Panc1 (cell line): ENCODE measurements at regions not wholly inside any gene's neighbourhood (a gene's known extent, or its start where the extent isn't known, plus 50 kb on each side); places are given as distances from the start of the nearest gene placed in this dataset.

Source experiments
- ATAC-seq: fragments of 200-7000 bp; cut with Tn5 transposase; 2 replicates; pipeline ENCODE4 v1.9.1; 2020; ENCODE audit warnings: mild to moderate bottlenecking, moderate library complexity
- BruUV-seq: library from RNA; stranded (reverse); fragments of 400-500 nt; replicated peaks from 2 replicates; lab custom pipeline; 2021; lab: Mats Ljungman, UMichigan
- CTCF ChIA-PET: fragments of 300-600 bp; sonication (Branson Sonifier 250); formaldehyde crosslinking; loops from one replicate; lab custom pipeline; 2022; ENCODE audit warnings: antibody characterized with exemption; lab: Charles Lee
- POLR2A ChIA-PET: fragments of 300-600 bp; sonication (Branson Sonifier 250); formaldehyde crosslinking; loops from one replicate; lab custom pipeline; 2022; ENCODE audit warnings: antibody characterized with exemption; lab: Charles Lee
- DNase-seq: peaks from one replicate; pipeline ENCODE4 v3.0.0-alpha.2; 2010; ENCODE audit warnings: low read depth, low spot score
- H3K27ac ChIP-seq: 2 replicates; pipeline ENCODE4 v1.5.1; 2011; ENCODE audit warnings: mild to moderate bottlenecking, low read length, inconsistent platforms
- H3K27me3 ChIP-seq: fragments of 200-500 bp; sonication (Bioruptor generic); 2 replicates; pipeline ENCODE4 v1.6.0; 2014; ENCODE audit warnings: low read length, inconsistent platforms; ENCODE audit not compliant: control insufficient read depth, insufficient read depth
- H3K36me3 ChIP-seq: fragments of 200-500 bp; sonication (Bioruptor generic); 2 replicates; pipeline ENCODE4 v1.5.1; 2014; ENCODE audit warnings: inconsistent platforms, mild to moderate bottlenecking, low read length, moderate library complexity; ENCODE audit not compliant: control insufficient read depth, insufficient read depth
- H3K4me1 ChIP-seq: 2 replicates; pipeline ENCODE4 v1.5.1; 2011; ENCODE audit warnings: inconsistent platforms, mild to moderate bottlenecking, low read length, moderate library complexity; ENCODE audit not compliant: control insufficient read depth, insufficient read depth
- H3K4me3 ChIP-seq, 2 experiments: 2 replicates each; pipeline ENCODE4 v1.5.1; 2011 to 2012; ENCODE audit warnings: low read depth in 2 of 2, low read length in 2 of 2, mild to moderate bottlenecking in 2 of 2, inconsistent platforms in 1 of 2, moderate library complexity in 1 of 2
- H3K9me3 ChIP-seq: fragments of 200-500 bp; sonication (Bioruptor generic); 2 replicates; pipeline ENCODE4 v1.5.1; 2014; ENCODE audit warnings: low read depth, mild to moderate bottlenecking, inconsistent platforms, low read length, moderate library complexity; ENCODE audit not compliant: control insufficient read depth, insufficient read depth
- POLR2AphosphoS5 ChIP-seq: IDR thresholded peaks from 2 replicates; pipeline ENCODE4 v1.6.1; 2012; ENCODE audit warnings: mild to moderate bottlenecking, low read depth, low read length, moderate library complexity
- SIN3A ChIP-seq: IDR thresholded peaks from 2 replicates; pipeline ENCODE4 v1.6.1; 2012; ENCODE audit warnings: low read depth, mild to moderate bottlenecking, low read length, moderate library complexity, borderline replicate concordance; ENCODE audit not compliant: insufficient read depth
- TCF7L2 ChIP-seq: IDR thresholded peaks from 2 replicates; pipeline ENCODE4 v1.6.1; 2011; ENCODE audit warnings: mild to moderate bottlenecking, low read depth, low read length, inconsistent platforms
- in situ Hi-C: cut with HindIII; loops from 2 replicates; pipeline ENCODE4 v1.10.0; 2016; ENCODE audit warnings: low sequenced_read_pairs, low pct_unique_long_range_greater_than_20kb
- intact Hi-C: fragments of 100-400 bp; cut with micrococcal nuclease; formaldehyde crosslinking; loops from one replicate; pipeline ENCODE4 v1.10.0; 2022; ENCODE audit not compliant: unreplicated experiment
- TF ChIP-seq, protein P1 (sequence below), 2 experiments: IDR thresholded peaks; 2 replicates each; pipeline ENCODE4 v1.6.1; 2011 to 2012; ENCODE audit warnings: low read depth in 2 of 2, control low read depth in 1 of 2, low read length in 1 of 2, mild to moderate bottlenecking in 1 of 2, moderate library complexity in 1 of 2; ENCODE audit not compliant: insufficient read depth in 1 of 2
- TF ChIP-seq, protein P2 (sequence below): fragments of 450-650 bp; IDR thresholded peaks from 2 replicates; pipeline ENCODE4 v1.5.1; 2017; ENCODE audit warnings: mild to moderate bottlenecking

DNA sequence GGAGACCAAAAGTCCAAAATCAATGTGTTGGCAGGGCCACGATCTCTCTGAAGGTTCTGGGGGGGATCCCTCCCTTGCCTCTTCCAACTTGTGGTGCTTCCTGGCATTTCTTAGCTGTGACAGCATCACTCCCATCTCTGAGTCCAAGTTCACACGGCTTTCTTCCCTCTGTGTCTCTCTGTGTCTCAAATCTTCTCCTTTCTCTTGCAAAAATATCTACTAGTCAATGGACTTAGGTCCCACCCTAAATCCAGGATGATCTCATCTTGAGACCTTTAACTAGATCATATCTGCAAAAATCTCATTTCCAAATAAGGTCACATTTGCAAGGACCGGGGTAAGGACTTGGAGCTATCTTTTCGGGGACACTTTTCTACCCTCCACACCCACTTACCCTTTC is 186.1 kb downstream of the HSD17B3 start:
- POLR2A ChIA-PET = no interaction called here
- no peaks in the 10 kb centered on the region for H3K27me3 ChIP-seq

DNA sequence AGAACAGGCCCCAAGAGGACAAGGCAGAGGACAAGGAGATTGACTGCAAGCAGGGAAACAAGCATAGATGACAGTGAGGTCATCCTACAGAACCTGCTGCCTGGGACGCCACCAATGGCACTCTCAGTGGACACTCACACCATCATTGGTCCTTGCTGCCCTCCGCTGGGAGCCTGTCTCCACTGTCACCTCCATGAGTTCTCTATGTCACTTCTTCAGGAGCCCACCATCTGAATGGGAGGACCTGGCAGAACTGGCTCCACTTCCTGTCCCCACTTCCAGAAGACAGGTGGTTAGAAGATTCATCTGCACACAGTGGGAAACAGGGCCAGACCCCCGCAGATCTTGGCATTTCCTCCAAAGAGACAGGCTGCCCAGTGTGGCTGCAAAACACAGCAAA is 188.9 kb downstream of the HSD17B3 start:
- BruUV-seq = no TSS peak
- ChIA-PET POLR2A (no interaction called here), CTCF (no interaction called here)
- Histone ChIP-seq H3K4me1 (no peaks in the 10 kb centered on the region), H3K27ac (no peak overlapping the region), H3K36me3 (no peaks in the 10 kb centered on the region), H3K27me3 (no peaks in the 10 kb centered on the region; the same call in 1 of the 2 replicates), H3K9me3 (no peaks in the 10 kb centered on the region), H3K4me3 (no peak overlapping the region)
- intact Hi-C loops = no loop called here
- in situ Hi-C loops = no loop called here
- no peak for TF ChIP-seq SIN3A
- TF ChIP-seq, protein P1, sequence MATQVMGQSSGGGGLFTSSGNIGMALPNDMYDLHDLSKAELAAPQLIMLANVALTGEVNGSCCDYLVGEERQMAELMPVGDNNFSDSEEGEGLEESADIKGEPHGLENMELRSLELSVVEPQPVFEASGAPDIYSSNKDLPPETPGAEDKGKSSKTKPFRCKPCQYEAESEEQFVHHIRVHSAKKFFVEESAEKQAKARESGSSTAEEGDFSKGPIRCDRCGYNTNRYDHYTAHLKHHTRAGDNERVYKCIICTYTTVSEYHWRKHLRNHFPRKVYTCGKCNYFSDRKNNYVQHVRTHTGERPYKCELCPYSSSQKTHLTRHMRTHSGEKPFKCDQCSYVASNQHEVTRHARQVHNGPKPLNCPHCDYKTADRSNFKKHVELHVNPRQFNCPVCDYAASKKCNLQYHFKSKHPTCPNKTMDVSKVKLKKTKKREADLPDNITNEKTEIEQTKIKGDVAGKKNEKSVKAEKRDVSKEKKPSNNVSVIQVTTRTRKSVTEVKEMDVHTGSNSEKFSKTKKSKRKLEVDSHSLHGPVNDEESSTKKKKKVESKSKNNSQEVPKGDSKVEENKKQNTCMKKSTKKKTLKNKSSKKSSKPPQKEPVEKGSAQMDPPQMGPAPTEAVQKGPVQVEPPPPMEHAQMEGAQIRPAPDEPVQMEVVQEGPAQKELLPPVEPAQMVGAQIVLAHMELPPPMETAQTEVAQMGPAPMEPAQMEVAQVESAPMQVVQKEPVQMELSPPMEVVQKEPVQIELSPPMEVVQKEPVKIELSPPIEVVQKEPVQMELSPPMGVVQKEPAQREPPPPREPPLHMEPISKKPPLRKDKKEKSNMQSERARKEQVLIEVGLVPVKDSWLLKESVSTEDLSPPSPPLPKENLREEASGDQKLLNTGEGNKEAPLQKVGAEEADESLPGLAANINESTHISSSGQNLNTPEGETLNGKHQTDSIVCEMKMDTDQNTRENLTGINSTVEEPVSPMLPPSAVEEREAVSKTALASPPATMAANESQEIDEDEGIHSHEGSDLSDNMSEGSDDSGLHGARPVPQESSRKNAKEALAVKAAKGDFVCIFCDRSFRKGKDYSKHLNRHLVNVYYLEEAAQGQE (IDR thresholded peaks at IDR 0.05; ENCODE audit: insufficient read depth in 1 of 2, low read depth in 2 of 2, low read length in 1 of 2) = no peak
- no peak for TF ChIP-seq POLR2AphosphoS5
- no peak for TF ChIP-seq TCF7L2
- TF ChIP-seq, protein P2, sequence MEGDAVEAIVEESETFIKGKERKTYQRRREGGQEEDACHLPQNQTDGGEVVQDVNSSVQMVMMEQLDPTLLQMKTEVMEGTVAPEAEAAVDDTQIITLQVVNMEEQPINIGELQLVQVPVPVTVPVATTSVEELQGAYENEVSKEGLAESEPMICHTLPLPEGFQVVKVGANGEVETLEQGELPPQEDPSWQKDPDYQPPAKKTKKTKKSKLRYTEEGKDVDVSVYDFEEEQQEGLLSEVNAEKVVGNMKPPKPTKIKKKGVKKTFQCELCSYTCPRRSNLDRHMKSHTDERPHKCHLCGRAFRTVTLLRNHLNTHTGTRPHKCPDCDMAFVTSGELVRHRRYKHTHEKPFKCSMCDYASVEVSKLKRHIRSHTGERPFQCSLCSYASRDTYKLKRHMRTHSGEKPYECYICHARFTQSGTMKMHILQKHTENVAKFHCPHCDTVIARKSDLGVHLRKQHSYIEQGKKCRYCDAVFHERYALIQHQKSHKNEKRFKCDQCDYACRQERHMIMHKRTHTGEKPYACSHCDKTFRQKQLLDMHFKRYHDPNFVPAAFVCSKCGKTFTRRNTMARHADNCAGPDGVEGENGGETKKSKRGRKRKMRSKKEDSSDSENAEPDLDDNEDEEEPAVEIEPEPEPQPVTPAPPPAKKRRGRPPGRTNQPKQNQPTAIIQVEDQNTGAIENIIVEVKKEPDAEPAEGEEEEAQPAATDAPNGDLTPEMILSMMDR = no peak
- DNase-seq (no peak), ATAC-seq (no peak)

More for the DNA sequence above, 186.1 kb downstream of the HSD17B3 start:
- TF ChIP-seq, protein P1 (IDR thresholded peaks at IDR 0.05; ENCODE audit: insufficient read depth in 1 of 2, low read depth in 2 of 2, low read length in 1 of 2) = no peak
- no peak for TF ChIP-seq TCF7L2
- TF ChIP-seq, protein P2 = no peak
- no peak for TF ChIP-seq POLR2AphosphoS5
- no peak for TF ChIP-seq SIN3A
- H3K9me3 ChIP-seq = no peaks in the 10 kb centered on the region
- BruUV-seq = no TSS peak
- intact Hi-C loops (no loop called here), in situ Hi-C loops (no loop called here)
- DNase-seq (no peak), ATAC-seq (no peak)
- H3K4me3 ChIP-seq = no peak overlapping the region
- CTCF ChIA-PET = interaction anchor here (0.6 kb wide), 1 partner anchor 62 kb away, joined by 11 read pairs; no protein-coding TSS in a partner anchor
- no peaks in the 10 kb centered on the region for H3K4me1 ChIP-seq
- H3K27ac ChIP-seq = no peak overlapping the region
- H3K36me3 ChIP-seq = no peaks in the 10 kb centered on the region
